CD4-positive, alpha-beta T cell treated with Interleukin-10 for 1 hour (primary cell): ENCODE measurements at regions not wholly inside any gene's neighbourhood (a gene's known extent, or its start where the extent isn't known, plus 50 kb on each side); places are given as distances from the start of the nearest gene placed in this dataset.

Experiments
- DNase-seq: peaks from one replicate; pipeline ENCODE4 v3.0.0-alpha.2; 2020

DNA sequence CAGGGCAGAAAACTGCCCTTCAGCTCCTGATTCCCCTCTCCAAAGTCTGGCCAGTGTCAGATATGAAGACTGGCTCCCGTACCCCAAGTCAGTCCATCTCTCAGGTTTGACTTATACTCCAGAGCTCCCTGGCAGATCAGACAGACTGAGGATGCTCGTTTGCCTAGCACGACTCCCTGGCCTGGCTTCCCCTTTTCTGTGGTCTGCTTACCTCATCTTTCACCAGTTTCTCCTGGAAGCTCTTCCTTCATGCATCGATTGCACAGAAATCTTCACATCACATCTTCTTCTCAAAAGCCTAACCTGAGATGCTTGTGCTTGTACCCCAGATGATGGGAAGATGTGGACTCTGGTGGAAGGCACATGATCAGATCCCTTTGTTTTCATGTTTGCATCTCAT lies 387.9 kb upstream of the POU3F3 start:
- no peak for DNase-seq

GRCh38 chr2:104468846-104469245 lies 385.1 kb upstream of the POU3F3 start:
- DNase-seq = no peak

GRCh38 chr2:104472076-104472475 lies 381.8 kb upstream of the POU3F3 start:
- no peak for DNase-seq

- DNase-seq = no peak
These were observed 380.4 kb upstream of the POU3F3 start for GRCh38 chr2:104473546-104473945.

DNA sequence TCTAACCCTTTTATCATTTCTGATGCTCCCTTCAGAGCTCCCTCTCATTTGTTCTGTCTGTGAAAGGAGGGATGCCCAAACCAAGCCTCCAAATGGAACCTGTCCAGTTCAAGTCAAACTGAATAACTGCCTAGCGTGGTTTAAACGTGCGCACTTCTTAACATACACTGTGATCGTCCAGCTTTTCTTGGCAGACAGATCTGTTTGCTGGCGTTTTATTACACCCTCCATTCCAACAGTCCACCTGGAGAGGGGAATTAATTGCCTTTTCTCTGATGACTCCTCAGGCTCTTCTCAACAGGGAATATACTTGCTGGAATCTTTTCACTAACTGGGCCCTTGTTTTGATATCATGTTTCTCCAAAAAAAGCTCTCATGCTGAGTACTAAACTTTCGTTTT lies 379.2 kb upstream of the POU3F3 start:
- DNase-seq = no peak

DNA sequence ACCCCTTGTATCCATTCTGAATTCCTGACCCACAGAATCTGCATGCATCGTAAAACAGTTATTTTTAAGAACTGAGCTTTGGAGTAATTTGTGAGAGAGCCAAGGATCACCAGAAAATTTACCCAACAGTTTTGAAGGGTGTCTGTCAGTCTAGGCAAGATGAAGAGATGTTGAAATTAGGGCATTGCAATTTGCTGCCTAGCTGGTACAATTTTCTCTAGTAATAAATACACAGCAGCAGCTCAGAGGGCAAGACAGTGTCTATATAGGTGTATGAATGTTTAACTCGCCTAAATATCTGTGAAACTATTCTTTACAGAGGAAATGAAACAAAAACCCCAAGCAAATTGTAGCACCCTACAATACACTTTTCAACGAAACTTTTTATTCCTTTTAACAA lies 377.8 kb upstream of the POU3F3 start:
- no peak for DNase-seq

DNA sequence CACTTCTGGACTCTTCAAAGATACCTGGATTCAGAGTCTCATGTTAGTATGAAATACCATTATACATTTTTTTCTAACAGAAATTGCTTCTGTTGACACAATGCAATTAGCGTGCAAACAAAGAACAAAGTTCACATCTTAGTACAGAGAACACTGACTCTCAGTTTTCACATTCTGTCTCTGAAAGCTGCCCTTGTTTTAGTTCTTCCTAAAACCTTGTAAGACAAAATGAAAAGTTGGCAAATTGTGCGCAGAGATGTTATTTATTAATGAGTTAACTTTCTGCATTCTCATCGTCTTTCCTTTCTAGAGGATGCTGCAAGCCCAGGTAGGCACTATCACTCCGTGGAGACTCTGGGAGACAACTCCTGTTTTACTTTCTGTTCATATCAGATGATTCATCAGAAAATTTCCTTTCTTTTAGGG lies 377.3 kb upstream of the POU3F3 start:
- DNase-seq = no peak

GRCh38 chr2:104481341-104481740 lies 372.6 kb upstream of the POU3F3 start:
- DNase-seq = no peak

DNA sequence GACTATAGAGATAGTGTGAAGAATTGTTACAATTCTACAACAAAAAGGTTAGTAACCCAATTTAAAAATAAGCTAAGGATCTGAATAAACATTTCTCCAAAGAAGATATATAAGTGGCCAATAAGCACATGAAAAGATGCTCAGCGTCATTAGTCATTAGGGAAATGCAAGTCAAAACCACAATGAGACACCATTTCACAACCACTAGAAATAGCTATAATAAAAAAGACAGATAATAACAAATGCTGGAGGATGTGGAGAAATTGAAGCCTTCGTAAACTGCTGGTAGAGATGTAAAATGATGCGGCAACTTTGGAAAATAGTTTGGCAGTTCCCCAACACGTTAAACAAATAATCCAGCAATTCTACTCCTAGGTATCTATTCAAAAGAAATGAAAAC lies 366.5 kb upstream of the POU3F3 start:
- DNase-seq = no peak

DNA sequence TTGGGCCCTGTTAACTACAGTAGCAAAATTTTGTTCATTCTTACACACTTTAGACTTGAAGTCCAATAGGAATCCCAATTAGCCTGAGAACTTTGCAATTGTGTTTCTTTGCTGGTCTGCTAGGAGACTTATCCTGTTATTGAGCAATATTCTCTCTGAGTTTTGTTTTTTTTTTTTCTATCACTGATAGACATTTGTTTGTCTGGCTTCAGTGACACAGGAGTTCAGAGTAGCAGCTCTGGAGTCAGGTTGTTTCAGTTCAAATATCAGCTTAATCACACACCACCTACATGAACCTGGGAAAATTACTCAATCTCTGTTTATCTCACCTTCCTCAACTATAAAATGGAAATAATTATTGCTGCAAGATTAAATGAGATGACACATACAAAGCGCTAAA lies 360.2 kb upstream of the POU3F3 start:
- DNase-seq = no peak

DNA sequence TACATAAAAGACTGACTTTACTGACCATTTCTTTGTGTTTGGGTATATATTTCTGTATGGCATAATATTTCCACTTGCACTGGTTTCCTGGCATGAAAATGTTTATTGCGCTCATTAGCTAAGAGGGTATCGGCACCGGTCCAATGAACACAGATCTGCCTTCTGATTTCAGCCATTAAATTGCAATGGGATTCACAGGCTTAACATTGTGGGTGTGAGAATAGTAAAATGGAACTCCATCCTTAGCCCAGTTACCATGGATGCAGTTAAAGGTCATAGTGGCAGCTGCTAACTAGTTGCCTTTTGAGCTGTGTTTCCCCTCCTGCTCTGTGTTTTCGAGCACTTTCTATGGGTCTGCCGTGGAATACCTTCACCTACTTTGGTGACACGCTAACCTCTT lies 352.6 kb upstream of the POU3F3 start:
- no peak for DNase-seq

GRCh38 chr2:104501929-104502328 lies 352.0 kb upstream of the POU3F3 start:
- DNase-seq = no peak

DNA sequence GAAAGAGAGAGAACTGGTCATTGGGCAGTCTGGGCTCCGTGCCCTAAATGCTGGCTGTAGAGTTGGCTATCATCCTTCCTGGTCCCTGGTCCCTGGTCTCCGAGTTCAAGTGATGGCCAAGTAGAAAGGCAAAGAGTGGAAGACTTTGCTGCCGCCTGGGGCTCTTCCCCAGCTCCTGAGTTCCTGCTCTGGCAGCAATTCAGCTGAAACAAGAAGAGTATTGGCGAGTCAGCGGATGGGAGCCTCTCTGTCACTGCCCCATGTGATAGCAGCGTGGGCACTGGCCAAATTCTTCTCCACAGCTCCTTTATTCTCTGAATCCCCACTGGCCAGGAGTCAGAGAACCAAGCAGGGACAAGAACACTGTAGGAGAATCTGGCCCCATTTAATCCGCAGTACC lies 351.0 kb upstream of the POU3F3 start:
- DNase-seq = no peak

DNA sequence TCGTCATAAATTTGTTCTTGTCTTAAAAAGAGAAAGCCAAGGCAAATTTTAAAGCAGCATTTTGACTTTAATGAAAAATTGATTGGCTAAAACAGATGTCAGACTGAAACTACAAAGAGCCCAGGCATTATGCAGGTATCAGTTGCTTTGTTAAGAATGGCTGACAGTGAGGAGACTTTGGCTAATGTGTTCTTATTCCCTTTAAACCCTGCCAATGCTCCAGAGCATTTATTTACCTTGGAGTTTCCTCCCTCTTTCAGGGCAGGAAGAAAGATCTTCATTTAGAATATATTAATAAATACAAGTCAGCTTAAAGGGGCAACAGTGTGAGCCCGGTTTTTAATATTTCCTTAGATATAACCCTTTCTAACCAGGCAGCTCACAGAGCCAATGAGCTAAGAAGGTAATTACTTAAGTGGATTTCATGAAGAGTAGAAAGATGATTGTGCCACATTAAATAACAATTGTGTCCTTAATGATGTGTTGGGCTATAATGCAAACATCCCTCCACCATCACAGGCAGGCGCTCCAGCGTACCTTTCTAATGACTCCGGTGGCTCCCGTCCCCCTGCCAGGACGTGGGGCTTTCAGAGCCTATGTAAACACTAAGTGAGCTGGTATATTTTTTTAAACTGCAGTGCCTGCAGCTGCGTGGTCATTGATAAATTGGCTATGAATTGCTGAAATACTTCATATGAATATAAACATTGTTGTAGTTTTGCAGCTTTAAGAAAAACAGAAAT lies 349.4 kb upstream of the POU3F3 start:
- DNase-seq = no peak

GRCh38 chr2:104518256-104518655 lies 335.7 kb upstream of the POU3F3 start:
- DNase-seq = no peak

- DNase-seq = no peak
These were observed 332.7 kb upstream of the POU3F3 start for GRCh38 chr2:104521247-104521646.

DNA sequence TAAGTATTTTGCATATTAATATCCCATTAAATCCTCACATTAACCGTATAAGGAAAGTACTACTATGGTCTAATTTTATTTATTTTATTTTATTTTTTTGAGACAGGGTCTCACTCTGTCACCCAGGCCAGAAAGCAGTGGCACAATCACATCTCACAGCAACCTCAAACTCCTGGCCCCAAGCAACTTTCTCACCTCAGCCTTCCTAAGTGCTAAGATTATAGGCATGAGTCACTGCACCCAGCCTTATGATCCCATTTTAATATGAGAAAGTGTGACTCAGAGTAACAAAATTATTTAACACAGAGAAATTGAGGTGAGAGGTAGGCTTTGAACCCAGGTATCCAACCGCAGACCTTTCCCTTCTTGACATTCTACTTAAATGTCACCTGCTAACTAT lies 330.0 kb upstream of the POU3F3 start:
- no peak for DNase-seq

GRCh38 chr2:104528101-104528500 lies 325.8 kb upstream of the POU3F3 start:
- no peak for DNase-seq

- no peak for DNase-seq
These were observed 322.8 kb upstream of the POU3F3 start for GRCh38 chr2:104531122-104531521.

GRCh38 chr2:104537116-104537515 lies 316.8 kb upstream of the POU3F3 start:
- no peak for DNase-seq

DNA sequence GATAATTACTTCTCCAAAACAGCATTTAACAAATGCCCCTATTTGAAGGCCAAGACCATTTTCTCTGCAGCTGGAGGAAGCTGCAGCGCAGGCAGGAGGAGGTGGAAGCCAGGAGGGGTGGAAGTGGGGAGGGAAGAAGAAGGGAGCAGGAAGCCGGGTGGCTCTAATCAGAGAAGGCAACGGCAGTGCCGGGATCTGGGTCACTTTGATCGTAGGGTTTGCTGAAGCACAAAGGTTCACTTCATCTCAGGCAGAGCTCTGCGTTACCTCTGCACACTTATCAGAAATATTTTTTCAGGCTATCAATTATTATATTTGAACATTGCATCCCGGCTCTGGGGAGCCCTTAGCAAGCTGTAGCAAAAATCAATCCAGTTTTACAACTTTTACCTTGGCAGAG lies 315.8 kb upstream of the POU3F3 start:
- no peak for DNase-seq

GRCh38 chr2:104539649-104540048 lies 314.3 kb upstream of the POU3F3 start:
- DNase-seq = no peak

DNA sequence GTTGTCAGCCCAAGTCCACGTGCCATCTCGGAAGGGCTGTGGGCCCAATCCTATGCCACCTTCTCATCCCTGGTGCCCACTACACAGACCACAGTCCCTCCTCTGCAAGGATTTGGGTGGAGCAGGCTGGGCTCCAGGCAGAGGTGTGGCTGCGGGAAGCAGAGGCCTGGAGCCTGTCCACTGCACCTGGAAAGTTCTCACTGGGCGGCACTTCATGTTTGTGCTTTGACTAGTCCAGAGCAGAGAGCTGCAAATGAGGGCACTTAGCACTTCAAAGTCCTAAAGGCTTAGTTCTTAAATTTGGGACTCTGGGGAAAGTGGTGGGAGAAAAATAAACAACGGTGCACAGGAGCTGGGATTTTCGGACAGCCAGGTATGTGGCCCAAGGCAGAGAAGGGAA lies 308.9 kb upstream of the POU3F3 start:
- no peak for DNase-seq

- no peak for DNase-seq
These were observed 307.4 kb upstream of the POU3F3 start for GRCh38 chr2:104546537-104546936.

DNA sequence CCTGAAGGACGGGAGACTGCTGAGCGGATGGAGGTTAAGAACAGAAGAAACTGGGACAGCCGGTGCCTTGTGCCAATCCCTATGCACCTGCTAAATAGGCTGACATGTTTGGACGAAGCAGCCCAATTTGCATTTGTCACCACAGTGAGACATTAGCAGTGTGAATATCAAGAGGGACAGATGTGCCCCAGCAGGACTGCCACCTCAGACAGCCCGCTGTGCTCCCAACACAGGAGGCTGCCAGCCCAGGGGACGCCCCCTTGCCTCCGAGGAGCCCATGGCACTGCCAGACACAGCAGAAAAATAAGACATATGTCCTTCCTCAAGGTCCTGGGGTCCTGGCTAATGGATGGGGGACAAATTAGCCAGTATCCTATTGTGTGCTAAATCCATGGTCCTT lies 306.7 kb upstream of the POU3F3 start:
- DNase-seq = no peak

- DNase-seq = no peak
These were observed 292.7 kb upstream of the POU3F3 start for GRCh38 chr2:104561251-104561650.
